H54 (cell line): ENCODE measurements at regions not wholly inside any gene's neighbourhood (a gene's known extent, or its start where the extent isn't known, plus 50 kb on each side); places are given as distances from the start of the nearest gene placed in this dataset.

Experiments used
- DNase-seq: peaks from one replicate; pipeline ENCODE4 v3.0.0; 2011; ENCODE audit warnings: low spot score, mixed read lengths; ENCODE audit not compliant: insufficient read length
- FAIRE-seq: peaks from 3 replicates; lab custom pipeline; 2011; peaks lifted over from hg19 to GRCh38; lab: Jason Lieb, UNC
- POLR2A ChIP-seq: IDR thresholded peaks from 2 replicates; pipeline ENCODE4 v1.6.1; 2011; ENCODE audit warnings: low read depth, mild to moderate bottlenecking, low read length

DNA sequence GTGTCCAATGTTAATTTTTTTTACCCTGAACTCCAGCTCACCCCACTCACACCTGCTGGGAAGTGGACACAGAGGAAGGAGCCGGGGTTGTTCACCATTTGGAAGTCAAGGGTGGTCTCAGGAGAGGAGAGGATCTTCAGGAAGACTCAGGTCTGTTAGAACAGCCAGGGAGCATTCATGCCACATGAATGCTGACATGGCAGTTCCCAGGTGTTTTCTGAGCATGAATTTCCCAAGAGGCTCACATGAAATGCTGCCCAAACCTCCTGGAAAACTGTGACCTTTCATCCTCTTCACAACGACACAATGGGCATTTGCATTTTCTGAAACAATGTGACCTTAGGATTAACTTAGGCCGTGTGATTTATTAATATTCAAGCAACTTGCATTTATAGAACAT lies 2409.2 kb downstream of the TP53TG3F start:
- FAIRE-seq (no peak), DNase-seq (no peak)
- TF ChIP-seq POLR2A, result no peak

DNA sequence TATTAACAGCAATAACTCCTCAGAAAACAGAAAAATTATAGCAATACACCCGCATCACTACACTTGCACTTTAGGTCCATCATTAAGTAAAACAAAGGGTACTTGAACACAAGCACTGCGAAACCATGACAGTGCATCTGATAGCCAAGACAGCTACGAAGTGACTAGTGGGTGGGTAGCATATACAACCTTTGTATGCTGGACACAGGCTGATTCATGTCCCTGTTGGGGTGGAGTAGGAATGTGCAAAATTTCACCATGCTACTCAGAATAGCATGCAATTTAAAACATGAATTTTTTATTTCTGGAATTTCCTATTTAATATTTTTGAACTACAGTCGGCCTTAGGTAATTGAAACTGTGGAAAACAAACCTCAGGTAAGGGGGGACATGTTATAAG lies 2414.1 kb downstream of the TP53TG3F start:
- FAIRE-seq, result no peak

DNA sequence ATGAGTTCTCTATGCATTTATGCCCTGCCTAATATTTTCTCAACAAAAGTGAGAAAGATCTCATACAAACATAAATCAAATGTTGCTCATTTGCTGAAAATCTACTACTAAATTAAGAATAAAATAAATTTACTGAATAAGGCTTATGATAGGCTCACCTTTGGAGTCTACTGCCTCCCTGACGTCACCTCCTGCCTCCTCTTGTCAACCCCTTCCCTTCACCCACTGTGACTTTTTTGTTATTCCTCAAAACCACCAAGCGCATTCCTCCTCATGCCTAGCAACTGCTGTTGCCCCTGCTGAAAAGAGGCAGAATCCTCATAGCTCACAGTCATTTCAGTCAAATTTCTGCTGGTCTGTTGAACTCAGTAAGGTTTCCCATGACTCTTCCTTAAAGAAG lies 2422.2 kb downstream of the TP53TG3F start:
- no peak for FAIRE-seq
- no peak for TF ChIP-seq POLR2A
- no peak for DNase-seq

More for the DNA sequence above, 2414.1 kb downstream of the TP53TG3F start:
- no peak for DNase-seq
- no peak for TF ChIP-seq POLR2A

DNA sequence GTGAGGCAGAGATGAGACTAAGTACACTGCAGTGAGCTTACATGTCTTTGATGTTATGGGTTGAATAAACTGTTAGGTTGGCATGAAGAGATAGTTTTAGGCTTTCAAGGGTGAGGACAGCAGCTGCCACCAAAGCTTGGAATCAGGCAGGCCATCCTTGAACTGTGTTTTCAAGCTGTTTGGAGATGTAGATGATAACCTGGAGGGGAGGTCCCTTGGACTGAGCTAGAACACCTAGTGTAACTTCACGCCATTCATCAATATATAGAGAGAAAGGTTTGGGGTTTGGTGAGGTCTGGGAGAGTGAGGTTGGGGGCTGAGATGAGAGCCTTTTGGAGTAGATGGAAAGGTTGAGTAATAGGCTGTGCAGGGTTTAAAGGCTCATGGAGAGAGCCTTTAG lies 2447.0 kb downstream of the TP53TG3F start:
- no peak for FAIRE-seq
- no peak for TF ChIP-seq POLR2A
- DNase-seq, result no peak

DNA sequence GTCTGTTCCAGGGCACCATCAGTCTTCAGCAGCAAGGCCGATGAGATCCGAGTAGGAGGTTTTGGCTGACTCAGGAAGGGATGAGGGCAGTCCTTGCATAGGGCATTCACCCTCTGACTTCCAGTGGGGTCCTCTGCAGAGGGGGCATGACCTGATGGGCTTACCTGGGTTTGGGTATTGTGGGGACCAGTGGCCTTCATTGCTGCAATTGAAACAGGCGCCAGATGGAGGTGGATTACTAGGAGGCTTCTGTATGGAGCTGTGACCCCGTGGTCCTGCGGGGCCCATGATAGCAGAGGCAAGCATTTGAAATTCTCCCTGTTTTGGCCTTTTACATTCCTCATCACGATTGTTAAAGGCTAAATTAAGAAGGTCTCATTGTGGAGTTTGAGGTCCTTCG lies 2448.7 kb downstream of the TP53TG3F start:
- no peak for FAIRE-seq
- no peak for TF ChIP-seq POLR2A
- no peak for DNase-seq

DNA sequence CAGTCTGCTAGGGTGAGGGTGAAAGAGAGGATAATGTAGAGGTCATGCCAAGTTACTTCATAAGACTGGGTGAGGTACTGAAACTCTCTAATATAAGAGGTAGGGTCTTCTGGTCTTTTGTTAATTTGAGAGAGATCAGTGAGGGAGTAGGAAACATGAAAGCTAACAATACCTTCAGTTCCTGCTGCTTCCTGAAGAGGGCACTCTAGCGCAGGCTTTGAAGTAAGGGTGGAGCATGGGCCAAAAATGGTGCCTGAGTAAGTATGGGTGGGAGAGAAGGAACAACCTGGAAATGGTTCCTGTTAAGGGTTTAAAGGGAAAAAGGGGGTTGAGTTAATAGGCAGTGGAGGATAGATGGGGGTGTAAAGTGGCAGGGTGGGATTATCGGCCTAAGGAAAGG lies 2449.5 kb downstream of the TP53TG3F start:
- TF ChIP-seq POLR2A, result no peak
- no peak for FAIRE-seq
- no peak for DNase-seq

DNA sequence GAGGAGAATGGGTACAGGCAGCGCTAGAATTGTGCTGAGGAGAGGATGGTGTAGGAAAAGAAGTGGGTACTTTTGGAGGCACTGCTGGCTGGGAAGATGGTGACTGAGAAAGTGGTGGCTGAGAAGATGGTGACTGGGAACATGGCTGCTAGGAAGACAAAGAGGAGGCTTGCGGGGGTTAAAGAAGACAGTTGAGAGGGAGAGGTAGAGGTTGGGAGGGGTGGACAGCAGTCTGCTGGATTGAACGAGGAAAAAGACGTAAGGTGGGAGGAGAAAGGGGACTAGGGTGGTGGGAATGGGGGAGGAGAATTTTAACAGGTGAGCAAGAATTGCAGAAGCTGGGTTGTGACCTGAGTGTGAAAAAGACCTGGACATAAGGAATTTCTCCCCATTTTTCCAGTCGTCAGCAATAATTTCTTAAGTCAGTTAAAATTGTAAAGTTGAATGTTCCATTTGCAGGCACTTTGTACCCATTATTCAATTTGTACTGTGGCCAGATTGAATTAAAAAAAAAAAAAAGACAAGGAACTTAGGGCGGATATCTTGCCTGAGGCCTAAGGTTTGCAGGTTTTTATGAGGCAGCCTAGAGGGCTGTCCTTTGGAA lies 2450.0 kb downstream of the TP53TG3F start:
- no peak for FAIRE-seq
- no peak for TF ChIP-seq POLR2A

DNA sequence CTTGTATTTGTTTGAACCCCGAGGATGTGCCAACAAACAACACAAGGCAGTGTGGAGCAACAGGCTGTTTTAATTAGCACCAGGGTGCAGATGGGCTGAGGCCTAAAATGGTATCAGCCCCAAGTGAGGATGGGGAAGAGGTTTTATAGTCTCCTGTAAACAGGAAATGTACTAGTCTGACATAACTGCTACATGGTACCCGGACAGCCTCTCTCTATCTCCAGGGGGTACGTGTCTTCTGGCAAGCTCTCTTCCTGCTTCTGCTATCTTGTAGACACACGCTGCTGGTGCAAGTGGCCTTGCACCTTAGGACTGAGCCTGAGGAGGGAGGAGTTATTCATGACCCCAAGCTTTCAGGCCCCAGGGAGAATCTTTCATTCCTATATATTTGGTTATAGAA lies 2451.0 kb downstream of the TP53TG3F start:
- TF ChIP-seq POLR2A, result no peak
- no peak for FAIRE-seq
- DNase-seq, result no peak

More for the DNA sequence above, 2450.0 kb downstream of the TP53TG3F start:
- no peak for DNase-seq

DNA sequence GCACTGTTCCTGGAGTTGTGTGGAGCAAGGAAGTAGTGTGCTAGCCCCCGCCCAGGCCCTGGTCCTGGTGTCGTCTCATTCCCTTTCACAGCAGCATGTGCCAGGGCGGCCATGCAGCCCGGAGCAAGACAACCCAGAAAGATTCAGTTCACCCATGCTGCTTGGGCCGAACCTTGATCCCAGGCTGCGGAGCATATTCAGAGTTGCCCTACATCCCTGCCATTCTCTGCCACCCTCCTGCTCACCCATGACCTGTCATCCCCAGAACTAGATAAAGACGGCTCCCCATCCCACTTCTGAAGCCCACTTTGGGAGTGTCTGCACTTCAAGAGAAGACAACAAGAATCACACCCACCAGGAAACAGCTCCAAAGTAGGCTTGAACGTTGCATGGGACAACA lies 2452.5 kb downstream of the TP53TG3F start:
- no peak for DNase-seq
- TF ChIP-seq POLR2A, result no peak
- FAIRE-seq, result no peak

DNA sequence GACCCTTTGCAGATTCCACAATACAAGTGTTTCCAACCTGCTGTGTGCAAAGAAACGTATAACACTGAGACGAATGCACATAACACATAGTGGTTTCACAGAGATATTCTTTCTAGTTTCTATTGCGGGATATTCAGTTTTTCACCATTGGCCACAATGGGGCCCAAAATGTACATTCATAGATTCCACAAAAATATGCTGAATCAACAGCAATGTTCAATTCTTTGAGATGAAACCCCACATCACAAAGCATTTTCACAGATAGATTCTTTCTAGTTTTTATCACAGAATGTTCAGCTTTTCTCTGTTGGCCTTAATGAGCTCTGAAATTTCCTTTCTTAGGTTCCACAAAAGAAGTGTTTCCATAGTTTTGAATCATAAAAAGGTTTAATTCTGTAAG lies 2472.3 kb downstream of the TP53TG3F start:
- TF ChIP-seq POLR2A, result no peak
- no peak for FAIRE-seq
- DNase-seq, result no peak
